H9 (cell line): ENCODE measurements at regions not wholly inside any gene's neighbourhood (a gene's known extent, or its start where the extent isn't known, plus 50 kb on each side); places are given as distances from the start of the nearest gene placed in this dataset.

Experiments
- DNase-seq: peaks from one replicate; pipeline ENCODE4 v3.0.0-alpha.2; 2017
- H2AFZ ChIP-seq: one replicate; pipeline ENCODE4 v1.6.1; 2013; ENCODE audit warnings: mild to moderate bottlenecking, low read length, control low read depth, moderate library complexity
- H2AK5ac ChIP-seq: 2 replicates; pipeline ENCODE4 v1.6.1; 2013; ENCODE audit warnings: low read length, control low read depth, mixed read lengths; ENCODE audit not compliant: insufficient read length
- H2BK120ac ChIP-seq: one replicate; pipeline ENCODE4 v1.6.1; 2013; ENCODE audit warnings: low read depth, mild to moderate bottlenecking, low read length, control low read depth, inconsistent platforms; ENCODE audit not compliant: poor library complexity, severe bottlenecking
- H2BK12ac ChIP-seq: 2 replicates; pipeline ENCODE4 v1.6.1; 2013; ENCODE audit warnings: low read length, control low read depth, mixed read lengths, low read depth; ENCODE audit not compliant: insufficient read length
- H2BK15ac ChIP-seq: 2 replicates; pipeline ENCODE4 v1.6.1; 2013; ENCODE audit warnings: low read depth, low read length, control low read depth
- H2BK20ac ChIP-seq: one replicate; pipeline ENCODE4 v1.6.1; 2013; ENCODE audit warnings: low read depth, mild to moderate bottlenecking, low read length, control low read depth, inconsistent platforms; ENCODE audit not compliant: poor library complexity, severe bottlenecking
- H2BK5ac ChIP-seq: 2 replicates; pipeline ENCODE4 v1.6.1; 2013; ENCODE audit warnings: low read length, control low read depth, mixed read lengths; ENCODE audit not compliant: insufficient read length
- H3K14ac ChIP-seq: 2 replicates; pipeline ENCODE4 v1.6.1; 2013; ENCODE audit warnings: low read length, control low read depth; ENCODE audit not compliant: insufficient read depth
- H3K18ac ChIP-seq: 2 replicates; pipeline ENCODE4 v1.6.1; 2013; ENCODE audit warnings: low read depth, mild to moderate bottlenecking, mixed read lengths, low read length, control low read depth; ENCODE audit not compliant: insufficient read length
- H3K23ac ChIP-seq: 2 replicates; pipeline ENCODE4 v1.6.1; 2013; ENCODE audit warnings: low read length, control low read depth, mixed read lengths, low read depth; ENCODE audit not compliant: insufficient read length
- H3K23me2 ChIP-seq: 2 replicates; pipeline ENCODE4 v1.6.1; 2013; ENCODE audit warnings: low read depth, mild to moderate bottlenecking, mixed read lengths, low read length, control low read depth; ENCODE audit not compliant: insufficient read length, poor library complexity, severe bottlenecking
- H3K27ac ChIP-seq: 2 replicates; pipeline ENCODE4 v1.5.1; 2013; ENCODE audit warnings: low read length, control low read depth, mixed read lengths, low read depth; ENCODE audit not compliant: insufficient read length
- H3K27me3 ChIP-seq: 2 replicates; pipeline ENCODE4 v1.6.1; 2013; ENCODE audit warnings: low read length, control low read depth, inconsistent platforms; ENCODE audit not compliant: insufficient read depth
- H3K4ac ChIP-seq: 2 replicates; pipeline ENCODE4 v1.6.1; 2013; ENCODE audit warnings: low read depth, mild to moderate bottlenecking, control low read depth, inconsistent platforms, low read length, moderate library complexity
- H3K4me1 ChIP-seq: 2 replicates; pipeline ENCODE4 v1.6.1; 2013; ENCODE audit warnings: low read length, control low read depth, inconsistent platforms; ENCODE audit not compliant: insufficient read depth
- H3K4me2 ChIP-seq: 2 replicates; pipeline ENCODE4 v1.6.1; 2013; ENCODE audit warnings: low read length, control low read depth, mixed read lengths; ENCODE audit not compliant: insufficient read length, insufficient read depth
- H3K56ac ChIP-seq: 2 replicates; pipeline ENCODE4 v1.6.1; 2013; ENCODE audit warnings: low read depth, mild to moderate bottlenecking, mixed read lengths, low read length, control low read depth; ENCODE audit not compliant: insufficient read length
- H3K79me1 ChIP-seq: 2 replicates; pipeline ENCODE4 v1.6.1; 2013; ENCODE audit warnings: low read depth, mild to moderate bottlenecking, moderate library complexity, low read length, control low read depth, inconsistent platforms; ENCODE audit not compliant: insufficient read depth, poor library complexity, severe bottlenecking
- H3K79me2 ChIP-seq: 2 replicates; pipeline ENCODE4 v1.6.1; 2013; ENCODE audit warnings: low read length, control low read depth, inconsistent platforms; ENCODE audit not compliant: insufficient read depth
- H3K9ac ChIP-seq: 2 replicates; pipeline ENCODE4 v1.6.1; 2013; ENCODE audit warnings: low read length, control low read depth, mixed read lengths; ENCODE audit not compliant: insufficient read length; ENCODE audit errors: extremely low read depth
- H3K9me3 ChIP-seq: one replicate; pipeline ENCODE4 v1.6.1; 2013; ENCODE audit warnings: low read depth, low read length, inconsistent platforms; ENCODE audit not compliant: control insufficient read depth
- H3T11ph ChIP-seq: one replicate; pipeline ENCODE4 v1.6.1; 2013; ENCODE audit warnings: mild to moderate bottlenecking, low read length, control low read depth, inconsistent platforms
- H4K20me1 ChIP-seq: one replicate; pipeline ENCODE4 v1.6.1; 2013; ENCODE audit not compliant: control insufficient read depth, insufficient read length, insufficient read depth
- H4K5ac ChIP-seq: 2 replicates; pipeline ENCODE4 v1.6.1; 2013; ENCODE audit warnings: low read depth, mild to moderate bottlenecking, mixed read lengths, low read length, control low read depth; ENCODE audit not compliant: insufficient read length
- H4K8ac ChIP-seq: replicated peaks from 2 replicates; pipeline ENCODE4 v1.6.1; 2013; ENCODE audit warnings: low read length, control low read depth, mixed read lengths, low read depth; ENCODE audit not compliant: insufficient read length
- H4K91ac ChIP-seq: 2 replicates; pipeline ENCODE4 v1.6.1; 2013; ENCODE audit warnings: low read depth, mild to moderate bottlenecking, moderate library complexity, mixed read lengths, low read length, control low read depth; ENCODE audit not compliant: insufficient read length
- H3K27ac Mint-ChIP-seq, 3 experiments: 2 replicates in 2 of 3; 3 replicates in 1 of 3; pipeline ENCODE4 v1.8.0; 2020 to 2021; ENCODE audit warnings: mixed read lengths in 3 of 3, mild to moderate bottlenecking in 1 of 3, moderate library complexity in 1 of 3
- H3K27me3 Mint-ChIP-seq: 2 replicates; pipeline ENCODE4 v1.8.0; 2021; ENCODE audit warnings: low read depth, mild to moderate bottlenecking, moderate library complexity, mixed read lengths
- H3K36me3 Mint-ChIP-seq, 3 experiments: 2 replicates in 2 of 3; 3 replicates in 1 of 3; pipeline ENCODE4 v1.8.0; 2020 to 2021; ENCODE audit warnings: low read depth in 3 of 3, mixed read lengths in 3 of 3; ENCODE audit not compliant: insufficient read depth in 1 of 3
- H3K4me1 Mint-ChIP-seq, 2 experiments: 2 replicates each; pipeline ENCODE4 v1.8.0; 2020; ENCODE audit warnings: mixed read lengths in 2 of 2
- H3K4me3 Mint-ChIP-seq, 2 experiments: 2 replicates in 1 of 2; 3 replicates in 1 of 2; pipeline ENCODE4 v1.8.0; 2020 to 2021; ENCODE audit warnings: mild to moderate bottlenecking in 2 of 2, mixed read lengths in 2 of 2, moderate library complexity in 1 of 2
- H3K9me3 Mint-ChIP-seq, 2 experiments: 2 replicates in 1 of 2; 3 replicates in 1 of 2; pipeline ENCODE4 v1.8.0; 2020; ENCODE audit warnings: mild to moderate bottlenecking in 2 of 2, mixed read lengths in 2 of 2, moderate library complexity in 1 of 2
- CTCF ChIP-seq: fragments of 200-600 bp; sonication (generic); conservative IDR thresholded peaks from 3 replicates; pipeline ENCODE4 v1.8.0; 2021; ENCODE audit warnings: antibody characterized with exemption, mild to moderate bottlenecking
- WGBS: extraction: QIAGEN DNeasy Blood & Tissue Kit; methylation state at CpG from one replicate; pipeline ENCODE4 v1.1.7; 2013; ENCODE audit warnings: missing lambda C conversion rate, low lambda C conversion rate, mixed read lengths; ENCODE audit not compliant: insufficient read length; ENCODE audit errors: extremely low coverage; 5-methylcytosine and 5-hydroxymethylcytosine counted together

GRCh38 chr14:97970222-97970621 lies 1173.0 kb downstream of the VRK1 start:
- Histone ChIP-seq H2BK15ac (no peak overlapping the region), H3K27me3 (no peaks in the 10 kb centered on the region), H3K4ac (no peak overlapping the region), H2AFZ (no peak overlapping the region), H4K8ac (no peak overlapping the region), H3K56ac (no peak overlapping the region), H3K23me2 (no peaks in the 10 kb centered on the region), H3K14ac (no peak overlapping the region), H3K79me1 (no peaks in the 10 kb centered on the region), H3K27ac (no peak overlapping the region), H3K9ac (no peak overlapping the region), H3K4me2 (no peak overlapping the region), H3T11ph (no peak overlapping the region), H2AK5ac (no peak overlapping the region), H4K20me1 (no peaks in the 10 kb centered on the region), H3K23ac (no peak overlapping the region), H2BK20ac (no peak overlapping the region), H2BK5ac (no peak overlapping the region), H3K9me3 (no peaks in the 10 kb centered on the region), H3K79me2 (no peaks in the 10 kb centered on the region), H2BK12ac (no peak overlapping the region), H2BK120ac (no peak overlapping the region), H4K5ac (no peak overlapping the region), H4K91ac (no peak overlapping the region), H3K18ac (no peak overlapping the region), H3K4me1 (no peaks in the 10 kb centered on the region)
- Mint-ChIP-seq H3K27me3 (peaks cover 6% of the 10 kb centered on the region), H3K4me3 (no peak overlapping the region), H3K27ac (no peak overlapping the region), H3K4me1 (no peaks in the 10 kb centered on the region; a peak in 1 of 4 replicates), H3K36me3 (no peaks in the 10 kb centered on the region), H3K9me3 (no peaks in the 10 kb centered on the region)
- TF ChIP-seq CTCF = no peak
- WGBS = no CpG with 5 or more reads among the region's 1 CpG
- no peak for DNase-seq
